ENCODE measurements at regions not wholly inside any gene's neighbourhood (a gene's known extent, or its start where the extent isn't known, plus 50 kb on each side); places are given as distances from the start of the nearest gene placed in this dataset.
A peak's percentile ranks its signal among the peaks of the same experiment; 100 is the strongest.
"Not testable (repeated sequence)": the region's sequence is repeated elsewhere in the genome, so short reads cannot be mapped to it uniquely, and the experiment has no call there.

DNA sequence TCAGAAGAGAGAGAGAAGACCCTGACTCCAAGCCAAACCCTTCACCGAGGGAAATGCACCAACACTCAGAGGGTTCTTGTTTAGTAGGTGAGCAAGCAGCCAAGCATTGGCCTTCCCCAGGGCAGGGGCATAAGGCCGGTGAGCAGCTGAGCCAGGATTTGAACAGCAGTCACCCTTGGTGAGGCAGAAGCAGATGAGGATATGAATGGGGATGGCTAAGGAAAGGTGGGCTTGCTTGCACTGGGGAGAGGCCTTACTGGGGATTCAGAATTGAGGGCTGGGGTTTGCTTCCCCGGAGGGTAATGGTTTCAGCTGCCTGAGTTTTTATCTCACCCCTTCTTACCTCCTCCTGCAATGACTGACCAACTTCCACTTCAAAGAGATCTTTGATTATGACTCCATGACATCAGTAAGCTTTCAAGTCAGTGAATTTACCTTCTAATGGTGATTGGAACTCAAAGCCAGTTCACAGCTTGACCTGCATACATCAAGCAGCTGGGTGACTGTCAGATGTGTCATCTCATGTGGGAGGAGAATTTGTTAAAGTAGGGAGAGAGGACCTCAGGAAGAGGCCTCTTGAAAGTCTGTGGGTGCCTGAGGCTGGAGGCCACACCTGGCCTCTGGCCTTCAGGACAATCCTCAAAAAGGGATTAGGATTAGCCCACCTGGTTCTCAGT, 114.5 kb upstream of the PLGLB2 start:
- not testable (repeated sequence) for H3K27me3 Mint-ChIP-seq; H3K9me3 Mint-ChIP-seq; H3K4me3 Mint-ChIP-seq; H3K36me3 Mint-ChIP-seq (ENCODE audit: low read depth)
- H3K4me1 Mint-ChIP-seq (ENCODE audit: low read depth) = peaks cover 44% of the 10 kb centered on the region
- H3K27ac Mint-ChIP-seq = peak overlapping the region; percentile 87

GRCh38 chr2:87634106-87634505, 113.8 kb upstream of the PLGLB2 start:
- not testable (repeated sequence) for H3K36me3 Mint-ChIP-seq (ENCODE audit: low read depth); H3K27me3 Mint-ChIP-seq

DNA sequence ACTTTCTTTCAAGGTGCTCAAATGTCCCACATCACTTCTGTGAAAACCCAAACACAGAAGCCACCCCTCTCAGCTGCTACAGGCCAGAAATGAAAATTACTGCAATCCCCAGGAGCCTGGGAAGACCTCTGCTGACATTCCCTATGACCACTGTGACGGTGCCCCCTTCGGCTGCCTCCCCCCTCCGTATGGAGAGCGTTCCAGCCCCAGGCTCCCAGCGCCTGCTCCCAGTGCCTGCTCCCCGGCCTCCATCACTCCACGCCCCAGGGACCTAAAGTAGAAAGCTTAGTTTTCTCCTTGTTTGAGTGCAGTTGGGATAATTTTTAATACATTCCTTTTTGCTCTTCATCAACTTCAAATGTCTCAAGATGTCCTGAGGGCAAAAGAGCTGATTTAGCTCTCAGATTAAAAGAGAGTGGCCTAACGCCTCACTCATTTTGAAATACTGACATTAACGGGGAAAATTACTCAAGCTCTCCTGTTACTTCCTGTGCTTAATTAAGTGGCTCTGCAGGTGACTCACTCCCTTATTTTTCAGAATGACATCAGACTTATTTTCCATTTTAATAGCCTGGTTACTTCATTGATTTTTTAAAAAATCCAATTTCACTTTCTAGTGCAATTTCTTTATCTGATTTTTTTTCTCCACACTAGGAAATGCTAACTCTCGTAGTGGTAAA, 112.8 kb upstream of the PLGLB2 start:
- H3K4me3 Mint-ChIP-seq = peak overlapping the region; percentile 54
- H3K4me1 Mint-ChIP-seq (ENCODE audit: low read depth) = peaks cover 36% of the 10 kb centered on the region
- H3K9me3 Mint-ChIP-seq; H3K27me3 Mint-ChIP-seq; H3K36me3 Mint-ChIP-seq (ENCODE audit: low read depth): not testable (repeated sequence)
- H3K27ac Mint-ChIP-seq = peak overlapping the region; percentile 98

More at GRCh38 chr2:87634106-87634505, 113.8 kb upstream of the PLGLB2 start:
- peaks cover 44% of the 10 kb centered on the region for H3K4me1 Mint-ChIP-seq (ENCODE audit: low read depth)
- peak overlapping the region; percentile 98 for H3K27ac Mint-ChIP-seq
- H3K9me3 Mint-ChIP-seq = not testable (repeated sequence)
- H3K4me3 Mint-ChIP-seq = peak overlapping the region; percentile 30

DNA sequence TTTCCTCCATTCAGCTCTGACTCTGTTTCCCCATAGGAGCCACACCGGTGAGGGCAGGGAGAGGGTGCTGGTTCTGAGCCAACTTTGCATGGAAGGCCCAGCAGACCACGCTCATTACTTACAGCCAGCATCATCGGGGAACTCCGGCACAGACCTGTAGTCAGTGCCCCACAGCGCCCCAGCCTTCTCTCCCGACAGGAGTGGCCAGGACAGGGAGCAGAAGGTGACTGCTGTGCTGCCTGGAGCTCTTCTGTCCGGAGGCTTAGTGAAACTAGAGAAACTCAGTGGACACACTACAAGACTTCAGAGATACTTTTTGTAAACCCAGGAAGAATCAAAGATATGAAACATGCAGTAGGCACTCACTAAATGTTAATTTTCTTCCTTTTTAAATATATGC, 111.6 kb upstream of the PLGLB2 start:
- not testable (repeated sequence) for H3K9me3 Mint-ChIP-seq; H3K27me3 Mint-ChIP-seq; H3K36me3 Mint-ChIP-seq (ENCODE audit: low read depth); H3K4me3 Mint-ChIP-seq
- Mint-ChIP-seq H3K27ac (peak overlapping the region; percentile 63), H3K4me1 (ENCODE audit: low read depth) (peaks cover 34% of the 10 kb centered on the region)

- H3K27me3 Mint-ChIP-seq; H3K4me3 Mint-ChIP-seq; H3K36me3 Mint-ChIP-seq (ENCODE audit: low read depth); H3K9me3 Mint-ChIP-seq; H3K27ac Mint-ChIP-seq: not testable (repeated sequence)
- peaks cover 30% of the 10 kb centered on the region for H3K4me1 Mint-ChIP-seq (ENCODE audit: low read depth)
Observed at GRCh38 chr2:87636735-87637134, 111.2 kb upstream of the PLGLB2 start.

DNA sequence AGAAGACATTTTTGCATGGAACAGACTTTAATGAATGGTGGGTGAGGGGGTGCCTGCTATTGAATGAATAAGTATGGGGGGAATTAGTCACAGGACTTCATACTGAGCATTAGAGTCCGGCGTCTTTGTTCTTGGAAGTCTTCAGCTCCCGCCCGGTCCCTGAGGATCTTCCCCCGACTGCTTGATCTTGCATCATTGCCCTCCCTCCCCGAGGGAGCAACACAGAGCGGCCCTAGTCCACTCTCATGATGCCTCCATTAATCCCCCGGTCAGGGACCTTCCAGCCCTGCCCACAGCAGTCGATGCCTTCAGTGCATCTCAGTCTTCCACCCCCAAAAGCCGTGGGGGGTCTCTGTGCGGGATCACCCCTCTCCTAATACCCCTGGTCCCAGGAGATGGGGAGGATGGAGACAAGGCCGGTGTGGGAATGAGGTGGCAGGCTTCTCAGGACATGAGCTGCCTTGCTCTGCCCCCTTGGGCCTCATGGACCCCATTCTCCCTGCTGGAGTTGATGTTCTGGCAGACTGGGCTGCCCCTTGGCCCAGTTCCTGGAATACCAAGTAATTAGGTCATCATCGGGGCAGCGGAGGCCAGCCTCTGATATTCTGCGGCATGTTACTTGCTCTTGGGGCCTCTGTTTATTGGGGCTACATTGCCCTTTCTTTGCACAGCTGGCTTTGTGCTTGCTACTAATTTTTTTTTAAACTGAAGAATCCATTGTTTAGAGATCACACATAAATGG, 110.5 kb upstream of the PLGLB2 start:
- not testable (repeated sequence) for H3K4me3 Mint-ChIP-seq; H3K27me3 Mint-ChIP-seq; H3K9me3 Mint-ChIP-seq; H3K27ac Mint-ChIP-seq; H3K36me3 Mint-ChIP-seq (ENCODE audit: low read depth)
- peaks cover 26% of the 10 kb centered on the region for H3K4me1 Mint-ChIP-seq (ENCODE audit: low read depth)

GRCh38 chr2:87638114-87638807, 109.6 kb upstream of the PLGLB2 start:
- not testable (repeated sequence) for H3K36me3 Mint-ChIP-seq (ENCODE audit: low read depth); H3K9me3 Mint-ChIP-seq

DNA sequence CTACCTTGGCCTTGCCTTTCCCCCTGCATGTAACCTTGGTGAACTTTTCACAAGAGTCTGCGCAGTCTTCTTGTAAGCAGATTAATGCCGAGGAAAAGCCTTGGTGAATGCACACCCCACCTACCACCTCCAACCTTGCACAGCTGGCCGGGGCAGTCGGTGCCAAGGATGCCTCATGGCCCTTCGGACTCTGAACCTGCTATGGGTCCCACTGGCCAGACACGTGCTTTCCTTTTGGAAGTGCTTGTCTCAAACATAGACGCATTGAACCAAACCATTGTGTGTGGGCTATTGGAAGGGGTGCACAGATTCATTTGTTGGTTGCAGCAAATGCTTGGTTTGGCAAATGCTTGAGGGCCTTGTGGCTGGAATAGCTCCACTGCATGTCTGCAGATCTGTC, 109.0 kb upstream of the PLGLB2 start:
- not testable (repeated sequence) for H3K36me3 Mint-ChIP-seq (ENCODE audit: low read depth); H3K27ac Mint-ChIP-seq; H3K4me3 Mint-ChIP-seq; H3K27me3 Mint-ChIP-seq; H3K9me3 Mint-ChIP-seq
- H3K4me1 Mint-ChIP-seq (ENCODE audit: low read depth) = peaks cover 21% of the 10 kb centered on the region

More at GRCh38 chr2:87638114-87638807, 109.6 kb upstream of the PLGLB2 start:
- H3K4me1 Mint-ChIP-seq (ENCODE audit: low read depth) = peaks cover 23% of the 10 kb centered on the region
- H3K4me3 Mint-ChIP-seq, H3K27me3 Mint-ChIP-seq, H3K27ac Mint-ChIP-seq: not testable (repeated sequence)

GRCh38 chr2:87639801-87640440, 108.0 kb upstream of the PLGLB2 start:
- H3K4me3 Mint-ChIP-seq; H3K36me3 Mint-ChIP-seq (ENCODE audit: low read depth); H3K9me3 Mint-ChIP-seq; H3K27me3 Mint-ChIP-seq: not testable (repeated sequence)
- peak overlapping the region; percentile 36 for H3K27ac Mint-ChIP-seq
- peaks cover 16% of the 10 kb centered on the region for H3K4me1 Mint-ChIP-seq (ENCODE audit: low read depth)

- H3K4me3 Mint-ChIP-seq; H3K27ac Mint-ChIP-seq; H3K9me3 Mint-ChIP-seq; H3K27me3 Mint-ChIP-seq; H3K36me3 Mint-ChIP-seq (ENCODE audit: low read depth): not testable (repeated sequence)
- H3K4me1 Mint-ChIP-seq (ENCODE audit: low read depth) = peaks cover 13% of the 10 kb centered on the region
Observed at GRCh38 chr2:87640961-87641563, 106.8 kb upstream of the PLGLB2 start.

DNA sequence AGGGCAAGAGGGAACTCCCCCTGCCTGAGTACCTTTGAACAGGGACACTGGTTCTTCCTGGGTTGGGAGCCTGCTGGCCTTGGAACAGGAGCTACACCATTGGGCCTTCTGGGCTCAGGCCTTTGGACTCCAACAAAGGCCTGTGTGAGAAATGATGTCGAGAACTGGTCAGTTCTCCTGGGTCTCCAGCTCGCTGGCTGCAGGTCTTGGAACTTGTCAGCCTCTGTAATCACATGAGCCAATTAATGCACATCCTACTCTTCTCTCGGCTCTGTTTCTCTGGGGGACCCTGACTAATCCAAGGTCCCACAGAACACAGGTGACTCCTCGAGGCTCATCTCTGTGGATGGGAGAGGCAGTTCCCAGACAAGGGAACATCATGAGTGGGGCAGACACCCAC, 104.7 kb upstream of the PLGLB2 start:
- peaks cover 11% of the 10 kb centered on the region for H3K4me1 Mint-ChIP-seq (ENCODE audit: low read depth)
- not testable (repeated sequence) for H3K27ac Mint-ChIP-seq; H3K36me3 Mint-ChIP-seq (ENCODE audit: low read depth); H3K9me3 Mint-ChIP-seq; H3K27me3 Mint-ChIP-seq; H3K4me3 Mint-ChIP-seq

DNA sequence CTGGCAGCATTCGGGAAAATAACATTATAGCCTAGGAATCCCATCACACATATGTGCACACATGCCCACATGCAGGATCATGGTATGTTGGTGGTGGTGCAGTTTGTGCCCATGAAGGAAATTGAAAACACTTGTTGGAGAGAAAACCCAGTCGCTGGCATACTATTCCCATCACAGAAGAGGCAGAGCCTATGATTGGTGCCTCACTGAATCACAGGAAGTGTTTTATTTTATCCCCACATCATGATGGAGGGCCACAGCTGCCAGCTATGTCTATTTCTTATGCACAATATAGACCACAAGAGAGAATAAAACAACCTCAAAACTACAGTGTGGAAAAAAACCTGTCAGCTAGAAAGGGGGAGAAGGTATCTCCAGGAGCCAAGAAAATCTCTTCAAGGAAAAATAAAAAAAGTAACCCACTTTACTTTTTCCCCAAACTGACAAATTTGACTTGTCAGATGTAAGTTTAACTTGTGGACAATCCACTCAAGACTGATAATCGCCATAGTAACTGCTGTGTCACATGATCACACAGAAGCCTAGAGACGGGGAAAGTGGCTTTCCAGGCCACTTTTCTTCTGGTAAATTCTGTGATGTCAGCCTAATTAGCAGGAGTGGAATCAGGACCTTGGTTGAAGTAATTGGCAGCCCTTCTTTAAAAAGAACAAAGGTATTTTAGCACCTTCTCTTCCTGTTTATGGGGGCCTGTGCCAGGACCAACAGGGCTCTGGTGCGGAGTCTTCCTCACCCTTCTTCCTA, 100.0 kb upstream of the PLGLB2 start:
- not testable (repeated sequence) for H3K36me3 Mint-ChIP-seq (ENCODE audit: low read depth); H3K27me3 Mint-ChIP-seq; H3K27ac Mint-ChIP-seq; H3K9me3 Mint-ChIP-seq; H3K4me3 Mint-ChIP-seq
- peaks cover 12% of the 10 kb centered on the region for H3K4me1 Mint-ChIP-seq (ENCODE audit: low read depth)

GRCh38 chr2:87648815-87649214, 99.1 kb upstream of the PLGLB2 start:
- H3K27me3 Mint-ChIP-seq; H3K36me3 Mint-ChIP-seq (ENCODE audit: low read depth); H3K27ac Mint-ChIP-seq; H3K9me3 Mint-ChIP-seq; H3K4me3 Mint-ChIP-seq: not testable (repeated sequence)
- peaks cover 12% of the 10 kb centered on the region for H3K4me1 Mint-ChIP-seq (ENCODE audit: low read depth)

GRCh38 chr2:87649871-87650270, 98.0 kb upstream of the PLGLB2 start:
- H3K9me3 Mint-ChIP-seq; H3K36me3 Mint-ChIP-seq (ENCODE audit: low read depth); H3K4me3 Mint-ChIP-seq; H3K27me3 Mint-ChIP-seq; H3K4me1 Mint-ChIP-seq (ENCODE audit: low read depth); H3K27ac Mint-ChIP-seq: not testable (repeated sequence)
